ENCODE measurements at regions not wholly inside any gene's neighbourhood (a gene's known extent, or its start where the extent isn't known, plus 50 kb on each side); places are given as distances from the start of the nearest gene placed in this dataset.
"Not testable (repeated sequence)": the region's sequence is repeated elsewhere in the genome, so short reads cannot be mapped to it uniquely, and the experiment has no call there.

- Histone ChIP-seq H3K36me3 (ENCODE audit: control insufficient read depth, low read depth, low read length) (no peaks in the 10 kb centered on the region), H3K27ac (ENCODE audit: low read length) (no peak overlapping the region), H3K9me3 (ENCODE audit: control insufficient read depth, low read depth, low read length) (no peaks in the 10 kb centered on the region), H3K9ac (ENCODE audit: low read length) (no peak overlapping the region), H3K4me3 (ENCODE audit: low read length) (no peak overlapping the region), H3K27me3 (ENCODE audit: control insufficient read depth, insufficient read depth, low read length) (no peaks in the 10 kb centered on the region), H3K4me1 (ENCODE audit: control insufficient read depth, low read depth, low read length) (no peaks in the 10 kb centered on the region)
These were observed 71.0 kb upstream of the SRD5A2 start for GRCh38 chr2:31651736-31652135.

- Histone ChIP-seq H3K36me3 (ENCODE audit: control insufficient read depth, low read depth, low read length) (no peaks in the 10 kb centered on the region), H3K4me1 (ENCODE audit: control insufficient read depth, low read depth, low read length) (no peaks in the 10 kb centered on the region), H3K9ac (ENCODE audit: low read length) (no peak overlapping the region), H3K27ac (ENCODE audit: low read length) (no peak overlapping the region), H3K9me3 (ENCODE audit: control insufficient read depth, low read depth, low read length) (no peaks in the 10 kb centered on the region), H3K4me3 (ENCODE audit: low read length) (no peak overlapping the region), H3K27me3 (ENCODE audit: control insufficient read depth, insufficient read depth, low read length) (no peaks in the 10 kb centered on the region)
These were observed 70.5 kb upstream of the SRD5A2 start for GRCh38 chr2:31651267-31651666.

- H3K4me1 ChIP-seq (ENCODE audit: control insufficient read depth, low read depth, low read length) = no peaks in the 10 kb centered on the region
- no peaks in the 10 kb centered on the region for H3K36me3 ChIP-seq (ENCODE audit: control insufficient read depth, low read depth, low read length)
- H3K27me3 ChIP-seq (ENCODE audit: control insufficient read depth, insufficient read depth, low read length) = no peaks in the 10 kb centered on the region
- no peak overlapping the region for H3K9ac ChIP-seq (ENCODE audit: low read length)
- no peak overlapping the region for H3K4me3 ChIP-seq (ENCODE audit: low read length)
- H3K27ac ChIP-seq (ENCODE audit: low read length) = no peak overlapping the region
- no peaks in the 10 kb centered on the region for H3K9me3 ChIP-seq (ENCODE audit: control insufficient read depth, low read depth, low read length)
These were observed 63.8 kb upstream of the SRD5A2 start for GRCh38 chr2:31644551-31644950.

GRCh38 chr2:31642707-31643106 lies 62.0 kb upstream of the SRD5A2 start:
- Histone ChIP-seq H3K27ac (ENCODE audit: low read length) (no peak overlapping the region), H3K4me1 (ENCODE audit: control insufficient read depth, low read depth, low read length) (no peaks in the 10 kb centered on the region), H3K9me3 (ENCODE audit: control insufficient read depth, low read depth, low read length) (no peaks in the 10 kb centered on the region), H3K27me3 (ENCODE audit: control insufficient read depth, insufficient read depth, low read length) (no peaks in the 10 kb centered on the region), H3K9ac (ENCODE audit: low read length) (no peak overlapping the region), H3K36me3 (ENCODE audit: control insufficient read depth, low read depth, low read length) (no peaks in the 10 kb centered on the region), H3K4me3 (ENCODE audit: low read length) (no peak overlapping the region)

- H3K9ac ChIP-seq (ENCODE audit: low read length); H3K4me1 ChIP-seq (ENCODE audit: control insufficient read depth, low read depth, low read length); H3K36me3 ChIP-seq (ENCODE audit: control insufficient read depth, low read depth, low read length); H3K27ac ChIP-seq (ENCODE audit: low read length); H3K4me3 ChIP-seq (ENCODE audit: low read length); H3K27me3 ChIP-seq (ENCODE audit: control insufficient read depth, insufficient read depth, low read length); H3K9me3 ChIP-seq (ENCODE audit: control insufficient read depth, low read depth, low read length): not testable (repeated sequence)
These were observed 51.5 kb upstream of the SRD5A2 start for GRCh38 chr2:31632201-31632600.

Data from iPS-18a (cell line).